DND-41 (cell line): ENCODE measurements at regions not wholly inside any gene's neighbourhood (a gene's known extent, or its start where the extent isn't known, plus 50 kb on each side); places are given as distances from the start of the nearest gene placed in this dataset.

ENCODE experiments used
- EZH2 ChIP-seq: IDR thresholded peaks from 3 replicates; pipeline ENCODE4 v1.6.1; 2012; ENCODE audit warnings: borderline replicate concordance, low read depth, mild to moderate bottlenecking, moderate library complexity, low read length, inconsistent platforms; ENCODE audit not compliant: severe bottlenecking
- TF ChIP-seq, protein P1 (sequence below): IDR thresholded peaks from 2 replicates; pipeline ENCODE4 v1.5.1; 2012; ENCODE audit warnings: borderline replicate concordance, low read length, moderate library complexity, mild to moderate bottlenecking; ENCODE audit not compliant: poor library complexity, severe bottlenecking; ENCODE audit errors: extremely low read depth

DNA sequence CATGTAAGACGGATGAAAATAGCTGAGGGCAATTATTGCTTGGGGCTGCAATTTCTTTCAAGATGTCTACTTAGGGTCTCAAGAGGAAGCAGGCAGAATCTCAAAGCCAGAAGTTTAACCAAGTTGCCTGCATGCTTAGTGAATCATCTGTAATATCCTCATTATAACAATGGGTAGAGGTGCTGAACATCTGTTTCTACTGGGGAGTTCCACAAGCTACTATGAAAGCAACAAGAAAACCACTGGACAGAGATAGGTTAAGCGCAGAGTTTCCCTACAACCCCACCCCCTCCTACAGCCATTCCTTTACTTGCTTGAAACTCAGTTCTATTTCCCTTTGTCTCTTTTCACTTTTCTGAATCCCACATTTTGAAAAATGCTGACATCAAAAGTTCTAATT is 759.4 kb upstream of the GBE1 start:
- TF ChIP-seq, protein P1, sequence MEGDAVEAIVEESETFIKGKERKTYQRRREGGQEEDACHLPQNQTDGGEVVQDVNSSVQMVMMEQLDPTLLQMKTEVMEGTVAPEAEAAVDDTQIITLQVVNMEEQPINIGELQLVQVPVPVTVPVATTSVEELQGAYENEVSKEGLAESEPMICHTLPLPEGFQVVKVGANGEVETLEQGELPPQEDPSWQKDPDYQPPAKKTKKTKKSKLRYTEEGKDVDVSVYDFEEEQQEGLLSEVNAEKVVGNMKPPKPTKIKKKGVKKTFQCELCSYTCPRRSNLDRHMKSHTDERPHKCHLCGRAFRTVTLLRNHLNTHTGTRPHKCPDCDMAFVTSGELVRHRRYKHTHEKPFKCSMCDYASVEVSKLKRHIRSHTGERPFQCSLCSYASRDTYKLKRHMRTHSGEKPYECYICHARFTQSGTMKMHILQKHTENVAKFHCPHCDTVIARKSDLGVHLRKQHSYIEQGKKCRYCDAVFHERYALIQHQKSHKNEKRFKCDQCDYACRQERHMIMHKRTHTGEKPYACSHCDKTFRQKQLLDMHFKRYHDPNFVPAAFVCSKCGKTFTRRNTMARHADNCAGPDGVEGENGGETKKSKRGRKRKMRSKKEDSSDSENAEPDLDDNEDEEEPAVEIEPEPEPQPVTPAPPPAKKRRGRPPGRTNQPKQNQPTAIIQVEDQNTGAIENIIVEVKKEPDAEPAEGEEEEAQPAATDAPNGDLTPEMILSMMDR, result no peak
- no peak for TF ChIP-seq EZH2
